Esophagus muscularis mucosa (tissue), 4 donors: ENCODE measurements at regions not wholly inside any gene's neighbourhood (a gene's known extent, or its start where the extent isn't known, plus 50 kb on each side); places are given as distances from the start of the nearest gene placed in this dataset.

Experiments
- DNase-seq: peaks from one replicate; pipeline ENCODE4 v3.0.0-alpha.2; 2017; ENCODE audit errors: extremely low spot score
- H3K27ac ChIP-seq, 4 donors: fragments of 200-600 bp; sonication (generic); replicated peaks in 1 of 4; 1 replicate in 3 of 4; 2 replicates in 1 of 4; pipeline ENCODE4 v1.5.1; 2016 to 2019; ENCODE audit warnings: mild to moderate bottlenecking in 1 of 4
- H3K27me3 ChIP-seq, 4 donors: fragments of 200-600 bp; sonication (generic); one replicate each; pipeline versions ENCODE4 v1.5.1 to v1.6.0; 2016 to 2019
- H3K36me3 ChIP-seq, 4 donors: fragments of 200-600 bp; sonication (generic); one replicate each; pipeline ENCODE4 v1.5.1; 2016 to 2019
- H3K4me1 ChIP-seq, 4 donors: fragments of 200-600 bp; sonication (generic); one replicate each; pipeline ENCODE4 v1.5.1; 2016 to 2019
- H3K4me3 ChIP-seq, 4 donors: fragments of 200-600 bp; sonication (generic); 1 replicate in 2 of 4; 2 replicates in 2 of 4; pipeline ENCODE4 v1.5.1; 2016 to 2019; ENCODE audit warnings: mild to moderate bottlenecking in 4 of 4, moderate library complexity in 1 of 4
- H3K9me3 ChIP-seq, 4 donors: fragments of 200-600 bp; sonication (generic); 1 replicate in 3 of 4; 2 replicates in 1 of 4; pipeline ENCODE4 v1.5.1; 2016 to 2019
- CTCF ChIP-seq, 3 experiments: fragments of 200-600 bp in 2 of 3; fragments of 450-650 bp in 1 of 3; sonication (generic) in 2 of 3; IDR thresholded peaks; one replicate each; pipeline ENCODE4 v1.5.1; 2017 to 2019; ENCODE audit warnings: antibody characterized with exemption in 3 of 3, mild to moderate bottlenecking in 2 of 3, moderate library complexity in 1 of 3
- EP300 ChIP-seq: sonication (generic); formaldehyde crosslinking; IDR thresholded peaks from one replicate; pipeline ENCODE4 v1.6.1; 2017; ENCODE audit warnings: antibody characterized with exemption
- POLR2A ChIP-seq: fragments of 450-650 bp; IDR thresholded peaks from one replicate; pipeline ENCODE4 v1.6.1; 2017; ENCODE audit warnings: antibody characterized with exemption, moderate library complexity, mild to moderate bottlenecking, low read depth
- POLR2AphosphoS5 ChIP-seq, 2 donors: sonication (generic); formaldehyde crosslinking; IDR thresholded peaks; one replicate each; pipeline ENCODE4 v1.6.1; 2017; ENCODE audit warnings: antibody characterized with exemption in 2 of 2
- WGBS: methylation state at CpG from one replicate; pipeline ENCODE4 v1.1.5; 2018; 5-methylcytosine and 5-hydroxymethylcytosine counted together
- intact Hi-C: fragments of 100-400 bp; cut with DNase I; formaldehyde crosslinking; loops from one replicate; pipeline ENCODE4 v1.15.1; 2023

- no peak overlapping the region for H3K4me3 ChIP-seq
- no peak overlapping the region for H3K27ac ChIP-seq
- no peaks in the 10 kb centered on the region for H3K27me3 ChIP-seq
- no peaks in the 10 kb centered on the region for H3K36me3 ChIP-seq
- DNase-seq: peak; percentile 70
- no peaks in the 10 kb centered on the region for H3K9me3 ChIP-seq
- 85% methylated on average over 3 of the region's 3 CpGs for WGBS
- intact Hi-C loops: no loop called here
- H3K4me1 ChIP-seq: peaks cover 0 to 9% (median 4%) of the 10 kb centered on the region in 4 donors
- TF ChIP-seq CTCF (IDR thresholded peaks at IDR 0.05) (no peak), POLR2AphosphoS5 (IDR thresholded peaks at IDR 0.05) (no peak), EP300 (no peak)
Observed at GRCh38 chr15:57785959-57786358, 79.4 kb downstream of the POLR2M start.

DNA sequence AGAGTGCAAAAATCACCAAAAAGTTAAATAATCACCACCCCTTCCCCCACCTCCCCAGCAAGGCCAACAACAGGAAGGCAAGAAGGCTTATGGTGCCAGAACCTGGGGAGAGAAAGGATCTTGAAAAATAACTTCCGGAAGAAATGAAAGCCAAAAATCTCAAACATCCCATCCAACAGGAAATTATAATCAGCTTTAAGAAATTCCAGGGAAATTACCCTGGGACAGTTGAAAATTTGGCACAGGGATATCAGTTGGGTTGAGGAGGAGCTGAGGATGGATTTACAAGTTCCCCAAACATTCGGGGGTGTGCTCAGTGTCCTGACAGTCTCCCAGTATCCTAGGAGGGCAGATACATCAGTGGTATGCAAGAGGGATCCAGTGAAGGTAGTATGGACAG is 82.7 kb downstream of the POLR2M start:
- H3K4me1 ChIP-seq: peaks cover 0 to 2% (median under 1%) of the 10 kb centered on the region in 4 donors
- WGBS: 56% methylated on average over 2 of the region's 2 CpGs
- H3K9me3 ChIP-seq: no peaks in the 10 kb centered on the region
- no peak for DNase-seq
- no peaks in the 10 kb centered on the region for H3K36me3 ChIP-seq
- H3K27ac ChIP-seq: no peak overlapping the region
- H3K27me3 ChIP-seq: no peaks in the 10 kb centered on the region
- intact Hi-C loops: no loop called here
- TF ChIP-seq EP300: no peak
- no peak for TF ChIP-seq POLR2A
- H3K4me3 ChIP-seq: no peak overlapping the region

- Histone ChIP-seq H3K27ac (no peak overlapping the region), H3K36me3 (no peaks in the 10 kb centered on the region), H3K9me3 (no peaks in the 10 kb centered on the region), H3K4me3 (no peak overlapping the region), H3K4me1 (peaks cover 0 to 4% (median 0%) of the 10 kb centered on the region in 4 donors), H3K27me3 (no peaks in the 10 kb centered on the region)
- intact Hi-C loops: no loop called here
- DNase-seq: no peak
- 84% methylated on average over 9 of the region's 9 CpGs for WGBS
- no peak for TF ChIP-seq POLR2AphosphoS5 (IDR thresholded peaks at IDR 0.05)
- TF ChIP-seq CTCF (IDR thresholded peaks at IDR 0.05): no peak
- no peak for TF ChIP-seq EP300
- no peak for TF ChIP-seq POLR2A
Observed at GRCh38 chr15:57792724-57793449, 86.4 kb downstream of the POLR2M start.

- TF ChIP-seq POLR2A (no peak), EP300 (no peak), CTCF (IDR thresholded peaks at IDR 0.05) (no peak), POLR2AphosphoS5 (IDR thresholded peaks at IDR 0.05) (no peak)
- Histone ChIP-seq H3K4me3 (no peak overlapping the region), H3K4me1 (peaks cover 0 to 4% (median 0%) of the 10 kb centered on the region in 4 donors), H3K27ac (no peak overlapping the region), H3K9me3 (no peaks in the 10 kb centered on the region), H3K36me3 (no peaks in the 10 kb centered on the region), H3K27me3 (no peaks in the 10 kb centered on the region)
- WGBS: 92% methylated on average over 6 of the region's 6 CpGs
- intact Hi-C loops: no loop called here
- DNase-seq: no peak
Observed at GRCh38 chr15:57795261-57795660, 88.7 kb downstream of the POLR2M start.

GRCh38 chr15:57796146-57796545 is 89.6 kb downstream of the POLR2M start:
- no peak for TF ChIP-seq CTCF (IDR thresholded peaks at IDR 0.05)
- TF ChIP-seq POLR2A: no peak
- no peak for TF ChIP-seq POLR2AphosphoS5 (IDR thresholded peaks at IDR 0.05)
- no peak for TF ChIP-seq EP300
- intact Hi-C loops: no loop called here

More at GRCh38 chr15:57796146-57796545, 89.6 kb downstream of the POLR2M start:
- Histone ChIP-seq H3K4me1 (peaks cover 0 to 4% (median 0%) of the 10 kb centered on the region in 4 donors), H3K9me3 (no peaks in the 10 kb centered on the region), H3K36me3 (no peaks in the 10 kb centered on the region), H3K4me3 (no peak overlapping the region), H3K27me3 (no peaks in the 10 kb centered on the region), H3K27ac (no peak overlapping the region)
- DNase-seq: no peak
- 85% methylated on average over 1 of the region's 1 CpG for WGBS
